BE2C (cell line): ENCODE measurements at regions not wholly inside any gene's neighbourhood (a gene's known extent, or its start where the extent isn't known, plus 50 kb on each side); places are given as distances from the start of the nearest gene placed in this dataset.

ENCODE experiments used
- DNase-seq: peaks from one replicate; pipeline ENCODE4 v3.0.0-alpha.2; 2020
- H3K27me3 ChIP-seq: fragments of 250-450 bp; sonication (Bioruptor Pico); 2 replicates; pipeline ENCODE4 v1.5.1; 2020; ENCODE audit warnings: mild to moderate bottlenecking
- H3K36me3 ChIP-seq: fragments of 250-450 bp; sonication (Bioruptor Pico); 2 replicates; pipeline ENCODE4 v1.5.1; 2020; ENCODE audit warnings: mild to moderate bottlenecking
- H3K4me1 ChIP-seq: fragments of 250-450 bp; sonication (Bioruptor Pico); 2 replicates; pipeline ENCODE4 v1.5.1; 2020
- H3K4me3 ChIP-seq: 2 replicates; pipeline ENCODE4 v1.5.1; 2011; ENCODE audit warnings: low read depth, low read length
- H3K9me3 ChIP-seq: fragments of 250-450 bp; sonication (Bioruptor Pico); 2 replicates; pipeline ENCODE4 v1.5.1; 2020
- TF ChIP-seq, protein P1 (sequence below): IDR thresholded peaks from 2 replicates; pipeline ENCODE4 v1.5.1; 2012; ENCODE audit warnings: mild to moderate bottlenecking, low read depth, low read length

DNA sequence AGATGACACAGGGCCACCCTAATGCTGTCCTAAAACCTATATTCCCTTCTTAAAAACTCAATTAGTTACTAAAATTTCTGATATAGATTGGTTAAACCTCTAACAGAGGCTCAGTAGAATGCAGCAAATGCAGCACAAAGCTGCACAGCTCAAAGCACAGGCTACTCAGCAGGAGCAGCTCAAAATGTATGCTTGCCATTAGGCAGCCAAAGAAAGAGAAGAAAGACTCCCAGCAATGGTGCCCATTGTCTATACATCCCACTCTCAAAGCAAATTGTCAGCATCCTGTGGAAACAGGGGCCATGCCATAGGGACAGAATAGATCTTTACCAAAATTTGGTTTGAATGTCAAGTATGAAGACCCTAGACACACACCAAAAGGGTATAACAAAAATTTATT lies 73.5 kb downstream of the TFPI2 start:
- no peak for DNase-seq
- no peaks in the 10 kb centered on the region for H3K4me1 ChIP-seq
- TF ChIP-seq, protein P1, sequence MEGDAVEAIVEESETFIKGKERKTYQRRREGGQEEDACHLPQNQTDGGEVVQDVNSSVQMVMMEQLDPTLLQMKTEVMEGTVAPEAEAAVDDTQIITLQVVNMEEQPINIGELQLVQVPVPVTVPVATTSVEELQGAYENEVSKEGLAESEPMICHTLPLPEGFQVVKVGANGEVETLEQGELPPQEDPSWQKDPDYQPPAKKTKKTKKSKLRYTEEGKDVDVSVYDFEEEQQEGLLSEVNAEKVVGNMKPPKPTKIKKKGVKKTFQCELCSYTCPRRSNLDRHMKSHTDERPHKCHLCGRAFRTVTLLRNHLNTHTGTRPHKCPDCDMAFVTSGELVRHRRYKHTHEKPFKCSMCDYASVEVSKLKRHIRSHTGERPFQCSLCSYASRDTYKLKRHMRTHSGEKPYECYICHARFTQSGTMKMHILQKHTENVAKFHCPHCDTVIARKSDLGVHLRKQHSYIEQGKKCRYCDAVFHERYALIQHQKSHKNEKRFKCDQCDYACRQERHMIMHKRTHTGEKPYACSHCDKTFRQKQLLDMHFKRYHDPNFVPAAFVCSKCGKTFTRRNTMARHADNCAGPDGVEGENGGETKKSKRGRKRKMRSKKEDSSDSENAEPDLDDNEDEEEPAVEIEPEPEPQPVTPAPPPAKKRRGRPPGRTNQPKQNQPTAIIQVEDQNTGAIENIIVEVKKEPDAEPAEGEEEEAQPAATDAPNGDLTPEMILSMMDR, result no peak
- no peak overlapping the region for H3K4me3 ChIP-seq
- H3K36me3 ChIP-seq, result no peaks in the 10 kb centered on the region
- H3K27me3 ChIP-seq, result no peaks in the 10 kb centered on the region
- H3K9me3 ChIP-seq, result no peaks in the 10 kb centered on the region

DNA sequence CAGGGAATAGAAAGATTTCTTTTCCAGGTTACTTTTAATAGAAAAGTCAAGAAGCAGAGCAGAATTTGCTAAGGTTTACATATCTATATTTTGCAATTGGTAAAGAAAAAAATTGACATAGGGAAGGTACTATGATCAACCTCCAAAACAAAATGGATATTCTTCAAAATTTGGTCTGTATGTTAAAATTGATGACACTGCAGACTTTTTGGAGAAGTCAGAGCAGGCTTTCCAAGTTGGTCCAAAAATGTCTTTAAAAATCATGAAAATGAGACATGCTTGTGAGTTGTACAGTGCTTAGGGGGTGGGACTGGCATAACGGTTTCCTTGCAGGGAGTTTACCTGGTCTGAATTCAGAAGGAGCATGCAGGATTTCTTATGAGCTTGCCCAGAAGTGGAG lies 77.0 kb downstream of the TFPI2 start:
- DNase-seq, result no peak
- no peaks in the 10 kb centered on the region for H3K36me3 ChIP-seq
- no peaks in the 10 kb centered on the region for H3K4me1 ChIP-seq
- no peaks in the 10 kb centered on the region for H3K27me3 ChIP-seq
- no peaks in the 10 kb centered on the region for H3K9me3 ChIP-seq
- TF ChIP-seq, protein P1, result no peak
- H3K4me3 ChIP-seq, result no peak overlapping the region

DNA sequence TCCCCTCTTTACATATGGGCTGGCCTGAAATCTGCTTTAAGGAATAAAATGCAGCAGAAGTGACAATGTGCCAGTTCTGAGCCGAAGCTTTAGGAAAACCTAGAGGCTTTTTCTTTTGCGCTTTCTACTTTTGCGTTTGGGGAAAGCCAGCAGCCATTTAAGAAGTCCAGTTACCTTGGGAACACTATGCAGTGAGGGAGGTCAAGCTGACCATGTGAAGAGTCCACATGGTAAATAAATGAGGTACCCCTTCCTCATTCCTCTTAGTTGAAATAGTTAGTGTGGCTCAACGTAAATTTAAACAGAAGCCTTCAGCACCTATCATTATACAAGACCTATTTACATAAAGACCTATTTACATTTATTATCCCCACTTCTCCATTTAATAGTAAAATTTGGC lies 78.5 kb downstream of the TFPI2 start:
- no peaks in the 10 kb centered on the region for H3K9me3 ChIP-seq
- no peaks in the 10 kb centered on the region for H3K4me1 ChIP-seq
- TF ChIP-seq, protein P1, result no peak
- H3K27me3 ChIP-seq, result no peaks in the 10 kb centered on the region
- H3K36me3 ChIP-seq, result no peaks in the 10 kb centered on the region
- no peak overlapping the region for H3K4me3 ChIP-seq
- DNase-seq, result no peak

DNA sequence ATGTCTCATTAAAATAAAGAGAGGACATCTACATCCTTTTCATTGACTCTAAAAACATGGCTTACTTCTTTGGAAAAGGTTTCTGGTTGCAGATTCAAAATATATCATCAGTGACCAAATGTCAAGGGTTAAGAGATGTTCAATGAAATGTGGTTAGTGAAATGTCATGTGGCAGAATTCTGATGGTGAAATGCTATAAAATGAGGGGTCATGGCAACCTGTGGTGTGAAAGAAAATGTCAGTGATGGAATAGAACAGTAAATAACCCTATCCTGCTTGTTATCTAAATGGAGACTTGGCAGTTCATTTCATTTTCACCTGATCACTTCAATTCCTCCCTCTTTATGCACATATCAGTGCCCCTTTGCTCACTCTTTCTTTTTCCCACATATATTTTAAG lies 79.4 kb downstream of the TFPI2 start:
- TF ChIP-seq, protein P1, result no peak
- DNase-seq, result no peak
- H3K4me1 ChIP-seq, result no peaks in the 10 kb centered on the region
- H3K9me3 ChIP-seq, result no peaks in the 10 kb centered on the region
- no peaks in the 10 kb centered on the region for H3K36me3 ChIP-seq
- no peaks in the 10 kb centered on the region for H3K27me3 ChIP-seq
- H3K4me3 ChIP-seq, result no peak overlapping the region

DNA sequence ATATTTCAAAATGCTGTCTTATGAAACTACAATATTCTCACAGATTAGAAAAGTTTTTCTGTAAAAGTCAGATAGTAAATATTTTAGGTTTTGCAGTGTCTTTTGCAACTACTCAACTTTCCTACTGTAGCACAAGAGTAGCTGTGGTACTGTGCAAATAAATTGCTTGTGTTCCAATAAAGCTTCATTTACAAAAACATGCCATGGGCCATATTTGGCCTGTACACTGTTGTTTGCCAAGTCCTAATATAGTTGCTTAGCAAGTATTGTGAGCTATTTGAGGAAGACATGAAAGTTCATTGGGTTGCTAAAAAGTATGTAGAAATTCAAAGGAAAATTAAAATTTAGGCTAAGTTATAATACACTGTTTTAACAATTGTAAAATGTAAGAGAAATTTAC lies 80.0 kb downstream of the TFPI2 start:
- Histone ChIP-seq H3K4me1 (no peaks in the 10 kb centered on the region), H3K36me3 (no peaks in the 10 kb centered on the region), H3K4me3 (no peak overlapping the region), H3K9me3 (no peaks in the 10 kb centered on the region), H3K27me3 (no peaks in the 10 kb centered on the region)
- TF ChIP-seq, protein P1, result no peak
- DNase-seq, result no peak

DNA sequence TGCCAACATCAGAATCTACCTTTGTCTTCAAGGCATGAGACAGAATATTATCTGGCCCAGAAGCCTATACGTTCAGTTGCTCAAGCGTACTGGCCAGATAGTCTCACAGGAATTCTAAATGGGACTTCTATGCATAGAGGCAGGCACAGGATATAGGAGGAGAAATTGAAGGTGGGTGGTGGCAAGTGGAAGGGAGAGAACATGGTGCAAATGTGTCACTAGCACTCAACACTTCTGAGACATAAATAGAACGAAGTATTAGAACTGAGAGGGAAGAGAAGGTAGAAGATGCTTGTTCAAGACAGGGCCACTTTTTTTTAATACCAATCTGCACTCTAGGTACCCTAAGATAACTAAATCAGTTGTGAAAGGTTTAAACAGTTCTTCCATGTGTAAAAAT lies 85.8 kb downstream of the TFPI2 start:
- no peaks in the 10 kb centered on the region for H3K36me3 ChIP-seq
- no peaks in the 10 kb centered on the region for H3K27me3 ChIP-seq
- H3K4me1 ChIP-seq, result no peaks in the 10 kb centered on the region
- TF ChIP-seq, protein P1, result no peak
- H3K4me3 ChIP-seq, result no peak overlapping the region
- no peaks in the 10 kb centered on the region for H3K9me3 ChIP-seq
- DNase-seq, result no peak
